Adrenal gland (tissue), 9 donors: ENCODE measurements at regions not wholly inside any gene's neighbourhood (a gene's known extent, or its start where the extent isn't known, plus 50 kb on each side); places are given as distances from the start of the nearest gene placed in this dataset.

Experiments used
- DNase-seq, 7 donors: peaks; one replicate each; pipeline ENCODE4 v3.0.0-alpha.2; 2019 to 2020
- H3K27ac ChIP-seq, 5 donors: fragments of 200-600 bp; sonication (generic) in 4 of 5; 1 replicate in 3 of 5; 2 replicates in 2 of 5; pipeline versions ENCODE4 v1.5.1 to v1.8.0; 2016 to 2020; ENCODE audit warnings: mild to moderate bottlenecking in 1 of 5
- H3K27me3 ChIP-seq: fragments of 200-600 bp; 2 replicates; pipeline ENCODE4 v1.8.0; 2021
- H3K36me3 ChIP-seq, 2 donors: fragments of 200-600 bp; replicated peaks in 1 of 2; 1 replicate in 1 of 2; 2 replicates in 1 of 2; pipeline versions ENCODE4 v1.5.1 to v1.8.0; 2018 to 2022
- H3K4me1 ChIP-seq, 2 donors: fragments of 200-600 bp; replicated peaks in 1 of 2; 1 replicate in 1 of 2; 2 replicates in 1 of 2; pipeline versions ENCODE4 v1.5.1 to v1.8.0; 2018 to 2021
- H3K4me3 ChIP-seq, 4 donors: fragments of 200-600 bp; sonication (generic) in 3 of 4; one replicate each; pipeline ENCODE4 v1.5.1; 2016 to 2018
- H3K9me3 ChIP-seq, 3 donors: fragments of 200-600 bp; sonication (generic) in 1 of 3; replicated peaks in 1 of 3; 1 replicate in 2 of 3; 2 replicates in 1 of 3; pipeline versions ENCODE4 v1.5.1 to v1.8.0; 2016 to 2021
- CTCF ChIP-seq, 6 experiments: fragments of 450-650 bp in 4 of 6; fragments of 200-600 bp in 2 of 6; sonication (generic) in 1 of 6; IDR thresholded peaks; 1 replicate in 5 of 6; 2 replicates in 1 of 6; pipeline versions ENCODE4 v1.5.1 to v1.8.0; 2016 to 2021; ENCODE audit warnings: antibody characterized with exemption in 6 of 6, mild to moderate bottlenecking in 2 of 6, moderate library complexity in 1 of 6
- POLR2A ChIP-seq, 2 donors: fragments of 450-650 bp; IDR thresholded peaks; one replicate each; pipeline ENCODE4 v1.6.1; 2017; ENCODE audit warnings: antibody characterized with exemption in 2 of 2, mild to moderate bottlenecking in 2 of 2, moderate library complexity in 1 of 2
- WGBS, 4 donors: extraction: QIAGEN DNeasy Blood & Tissue Kit in 2 of 4; methylation state at CpG; one replicate each; pipeline versions ENCODE4 v1.1.5 to v1.1.7; 2013 to 2017; 5-methylcytosine and 5-hydroxymethylcytosine counted together
- intact Hi-C, 2 donors: fragments of 100-400 bp; cut with DNase I; formaldehyde crosslinking; loops; one replicate each; pipeline versions ENCODE4 v1.14.1 to v1.15.0; 2022 to 2023
- donor health status: healthy with polysubstance abuse.
- donor health status: Bipolar disorder and iron deficiency.
- donor health status: DM: yes; HTN: yes; CAD: no.
- donor health status: DM: no; HTN: no; CAD: no.
- donor health status: DM: no; HTN: no; CAD: no.

- DNase-seq: no peak
- Histone ChIP-seq H3K9me3 (no peaks in the 10 kb centered on the region), H3K4me3 (no peak overlapping the region), H3K27me3 (no peaks in the 10 kb centered on the region), H3K4me1 (peaks cover 0 to 3% of the 10 kb centered on the region in 2 donors), H3K36me3 (no peaks in the 10 kb centered on the region), H3K27ac (no peak overlapping the region)
- intact Hi-C loops: no loop called here
- no peak for TF ChIP-seq CTCF (IDR thresholded peaks at IDR 0.05)
- TF ChIP-seq POLR2A (IDR thresholded peaks at IDR 0.05): no peak
Observed at GRCh38 chr3:5429517-5429890, 242.0 kb downstream of the EDEM1 start.

GRCh38 chr3:5430701-5431100 is 243.2 kb downstream of the EDEM1 start:
- DNase-seq: no peak
- WGBS, 4 donors: 81 to 100% (median 90%) methylated on average over 1 of the region's 1 CpG
- peaks cover 0 to 3% of the 10 kb centered on the region in 2 donors for H3K4me1 ChIP-seq
- H3K4me3 ChIP-seq: no peak overlapping the region
- no peaks in the 10 kb centered on the region for H3K27me3 ChIP-seq
- no peak overlapping the region for H3K27ac ChIP-seq
- no peaks in the 10 kb centered on the region for H3K9me3 ChIP-seq
- H3K36me3 ChIP-seq: no peaks in the 10 kb centered on the region
- intact Hi-C loops: no loop called here
- TF ChIP-seq CTCF (IDR thresholded peaks at IDR 0.05): no peak
- no peak for TF ChIP-seq POLR2A (IDR thresholded peaks at IDR 0.05)

- H3K27me3 ChIP-seq: no peaks in the 10 kb centered on the region
- peaks cover 0 to 3% of the 10 kb centered on the region in 2 donors for H3K4me1 ChIP-seq
- intact Hi-C loops: no loop called here
- 67 to 87% (median 73%) methylated on average over 4 of the region's 4 CpGs for WGBS, 4 donors
- H3K4me3 ChIP-seq: no peak overlapping the region
- no peak overlapping the region for H3K27ac ChIP-seq
- no peaks in the 10 kb centered on the region for H3K9me3 ChIP-seq
- no peak for DNase-seq
- no peaks in the 10 kb centered on the region for H3K36me3 ChIP-seq
- TF ChIP-seq POLR2A (IDR thresholded peaks at IDR 0.05): no peak
- no peak for TF ChIP-seq CTCF (IDR thresholded peaks at IDR 0.05)
Observed at GRCh38 chr3:5431146-5431545, 243.6 kb downstream of the EDEM1 start.

GRCh38 chr3:5431811-5432378 is 244.4 kb downstream of the EDEM1 start:
- 69 to 81% (median 77%) methylated on average over 5 of the region's 5 CpGs for WGBS, 4 donors
- intact Hi-C loops: no loop called here
- H3K36me3 ChIP-seq: no peaks in the 10 kb centered on the region

More at GRCh38 chr3:5431811-5432378, 244.4 kb downstream of the EDEM1 start:
- H3K4me1 ChIP-seq: peaks cover 0 to 3% of the 10 kb centered on the region in 2 donors
- H3K9me3 ChIP-seq: no peaks in the 10 kb centered on the region
- no peak overlapping the region for H3K4me3 ChIP-seq
- no peak for DNase-seq
- no peak overlapping the region for H3K27ac ChIP-seq
- TF ChIP-seq POLR2A (IDR thresholded peaks at IDR 0.05) (no peak), CTCF (IDR thresholded peaks at IDR 0.05) (no peak)
- no peaks in the 10 kb centered on the region for H3K27me3 ChIP-seq
